Endometrial microvascular endothelial cells (primary cell): ENCODE measurements at regions not wholly inside any gene's neighbourhood (a gene's known extent, or its start where the extent isn't known, plus 50 kb on each side); places are given as distances from the start of the nearest gene placed in this dataset.
"Not testable (repeated sequence)": the region's sequence is repeated elsewhere in the genome, so short reads cannot be mapped to it uniquely, and the experiment has no call there.

Experiments
- in situ Hi-C: cut with HindIII; loops from 2 replicates; pipeline ENCODE4 v1.10.0; 2017; ENCODE audit warnings: low sequenced_read_pairs, low pct_unique_long_range_greater_than_20kb; ENCODE audit errors: inconsistent ontology term

DNA sequence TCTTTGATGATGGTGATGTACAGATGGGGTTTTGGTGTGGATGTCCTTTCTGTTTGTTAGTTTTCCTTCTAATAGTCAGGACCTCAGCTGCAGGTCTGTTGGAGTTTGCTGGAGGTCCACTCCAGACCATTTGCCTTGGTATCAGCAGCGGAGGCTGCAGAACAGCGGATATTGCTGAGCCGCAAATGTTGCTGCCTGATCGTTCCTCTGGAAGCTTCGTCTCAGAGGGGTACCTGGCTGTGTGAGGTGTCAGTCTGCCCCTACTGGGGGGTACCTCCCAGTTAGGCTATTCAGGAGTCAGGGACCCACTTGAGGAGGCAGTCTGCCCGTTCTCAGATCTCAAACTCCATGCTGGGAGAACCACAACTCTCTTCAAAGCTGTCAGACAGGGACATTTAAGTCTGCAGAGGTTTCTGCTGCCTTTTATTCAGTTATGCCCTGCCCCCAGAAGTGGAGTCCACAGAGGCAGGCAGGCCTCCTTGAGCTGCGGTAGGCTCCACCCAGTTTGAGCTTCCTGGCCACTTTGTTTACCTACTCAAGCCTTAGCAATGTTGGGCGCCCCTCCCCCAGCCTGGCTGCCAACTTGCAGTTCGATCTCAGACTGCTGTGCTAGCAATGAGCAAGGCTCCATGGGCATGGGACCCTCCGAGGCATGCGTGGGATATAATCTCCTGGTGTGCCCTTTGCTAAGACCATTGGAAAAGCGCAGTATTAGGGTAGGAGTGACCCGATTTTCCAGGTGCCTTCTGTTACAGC, 264.5 kb downstream of the MATN1 start:
- in situ Hi-C loops = not testable (repeated sequence)

GRCh38 chr1:30452925-30453324, 270.5 kb downstream of the MATN1 start:
- in situ Hi-C loops = no loop called here

DNA sequence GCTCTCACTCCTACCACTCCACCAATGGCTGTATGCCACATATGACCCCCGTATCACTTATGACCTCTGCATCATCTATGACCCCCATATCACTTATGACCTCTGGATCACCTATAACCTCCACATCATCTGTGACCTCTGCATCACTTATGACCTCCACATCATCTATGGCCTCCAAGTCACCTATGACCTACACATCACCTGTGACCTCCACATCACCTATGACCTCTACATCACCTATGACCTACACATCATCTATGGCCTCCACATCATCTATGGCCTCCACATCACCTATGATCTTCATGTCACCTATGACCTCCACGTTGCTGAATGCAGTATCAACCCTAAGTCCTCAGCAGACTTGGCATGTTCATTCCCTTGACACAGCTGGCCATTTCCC, 271.2 kb downstream of the MATN1 start:
- in situ Hi-C loops = no loop called here

- in situ Hi-C loops = no loop called here
Observed at GRCh38 chr1:30451532-30452125, 271.8 kb downstream of the MATN1 start.

DNA sequence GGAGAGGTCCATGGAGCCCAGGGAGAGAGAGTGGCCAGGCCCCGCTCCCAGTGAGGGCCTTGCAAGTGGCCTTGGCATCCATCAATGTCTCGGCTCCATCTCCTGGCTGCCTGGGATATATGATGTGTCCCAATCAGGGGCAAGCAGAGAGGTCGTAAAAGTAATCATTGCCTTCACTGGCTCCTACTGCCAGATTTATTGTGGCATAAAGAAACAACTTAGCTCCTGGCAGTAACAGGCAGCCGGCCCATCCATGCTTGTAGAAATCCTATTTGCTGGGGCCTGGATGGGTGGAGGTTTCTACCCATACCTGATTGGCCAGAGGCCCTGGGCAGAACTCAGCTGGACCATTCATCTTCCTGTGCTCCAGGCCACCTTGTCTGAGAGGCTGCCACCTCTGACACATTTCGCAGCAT, 272.6 kb downstream of the MATN1 start:
- in situ Hi-C loops = no loop called here

GRCh38 chr1:30450148-30450817, 273.1 kb downstream of the MATN1 start:
- in situ Hi-C loops = no loop called here

- in situ Hi-C loops = no loop called here
Observed at GRCh38 chr1:30449428-30450147, 273.8 kb downstream of the MATN1 start.

- in situ Hi-C loops = no loop called here
Observed at GRCh38 chr1:30449003-30449402, 274.4 kb downstream of the MATN1 start.

DNA sequence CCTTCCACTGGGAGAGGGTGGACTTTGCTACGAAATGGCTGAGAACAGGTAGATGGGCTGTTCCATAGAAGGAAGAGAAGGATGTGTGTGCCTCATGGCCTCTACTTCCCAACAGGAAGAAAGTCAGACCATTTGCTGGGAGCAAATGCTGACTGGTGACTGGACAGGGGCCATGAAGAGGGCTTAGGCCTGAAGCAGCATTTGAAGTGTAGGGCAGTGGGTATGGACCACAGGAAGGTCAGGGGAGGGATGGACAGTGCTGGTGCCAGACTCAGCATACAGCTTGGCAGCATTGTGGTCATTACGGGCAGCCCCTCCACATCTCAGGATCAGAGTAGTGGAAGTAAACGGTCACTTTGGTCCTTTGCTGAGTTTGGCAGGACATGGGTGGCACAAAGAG, 275.7 kb downstream of the MATN1 start:
- in situ Hi-C loops = no loop called here

GRCh38 chr1:30447080-30447479, 276.3 kb downstream of the MATN1 start:
- in situ Hi-C loops = no loop called here

DNA sequence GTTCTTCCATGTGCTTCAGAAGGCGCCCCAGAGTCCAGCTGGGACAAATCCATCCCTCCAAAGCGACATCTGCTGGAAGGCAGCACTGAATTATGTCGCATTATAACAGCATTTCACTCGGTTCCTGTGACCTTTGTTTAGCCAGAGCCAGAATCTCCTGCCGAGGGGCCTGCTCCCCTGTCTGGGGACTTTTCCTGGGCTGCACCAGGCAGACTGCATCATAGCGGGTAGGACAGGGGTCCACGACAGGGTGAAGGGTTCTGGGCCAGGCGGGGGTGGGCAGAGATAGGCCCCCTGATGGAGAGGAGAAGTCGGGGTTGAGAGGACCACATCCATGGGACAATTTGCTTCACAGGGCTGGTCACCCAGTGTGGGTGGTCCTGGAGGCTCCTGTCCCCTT, 276.9 kb downstream of the MATN1 start:
- in situ Hi-C loops = no loop called here

DNA sequence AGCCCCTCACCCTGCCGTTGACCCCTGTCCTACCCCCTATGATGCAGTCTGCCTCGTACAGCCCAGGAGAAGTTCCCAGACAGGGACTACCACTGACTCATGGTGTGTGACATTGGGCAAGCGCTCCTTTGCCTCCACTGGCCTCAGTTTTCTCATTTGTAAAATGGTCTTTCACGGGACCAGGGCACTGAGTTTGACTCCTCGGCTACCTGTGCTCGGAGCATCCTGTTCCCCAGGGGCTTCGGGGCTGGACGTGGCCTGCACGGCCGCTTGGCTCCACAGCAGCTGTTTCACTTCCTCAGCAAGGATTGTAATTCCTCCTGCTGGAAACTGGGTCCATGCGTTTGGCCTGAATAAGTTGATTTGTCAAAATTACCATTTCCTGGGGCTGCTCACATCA, 277.3 kb downstream of the MATN1 start:
- in situ Hi-C loops = no loop called here

DNA sequence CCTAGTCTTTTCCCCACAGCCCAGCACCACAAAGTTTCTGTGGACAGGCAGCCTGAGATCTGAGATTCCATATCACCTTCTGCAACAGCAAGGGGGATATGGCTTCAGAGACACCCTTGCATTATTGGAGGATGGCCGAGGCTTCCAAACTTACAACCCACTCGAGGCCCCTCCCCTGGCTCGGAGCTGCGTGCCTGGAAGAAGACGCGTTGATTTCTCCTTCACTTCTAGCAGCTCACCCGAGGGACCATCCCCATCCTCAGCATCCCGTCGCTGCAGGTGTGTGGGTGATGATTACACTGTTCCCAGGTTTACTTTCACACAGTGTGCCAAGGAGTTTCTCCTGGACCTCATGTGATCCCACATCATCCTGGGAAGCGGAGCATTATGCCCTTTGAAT, 277.9 kb downstream of the MATN1 start:
- in situ Hi-C loops = no loop called here

DNA sequence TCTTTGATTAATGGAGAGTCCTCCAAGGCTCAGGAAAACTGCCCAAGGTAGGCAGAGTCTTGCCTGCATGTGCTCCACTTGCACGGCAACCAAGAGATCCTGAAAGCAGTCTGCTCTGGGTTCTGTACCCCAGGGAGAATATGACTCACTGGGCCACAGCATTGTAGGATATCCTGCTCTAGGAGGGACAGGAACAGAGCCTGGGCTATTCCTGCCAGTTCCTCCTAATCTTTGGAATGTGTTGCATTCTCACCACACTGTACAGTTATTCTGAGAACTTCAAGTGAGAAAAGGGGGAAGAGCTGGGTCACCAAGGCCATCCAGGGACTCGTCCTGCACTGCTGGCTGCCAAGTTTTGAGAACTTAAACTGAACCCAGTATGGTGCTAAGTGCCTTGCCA, 278.5 kb downstream of the MATN1 start:
- in situ Hi-C loops = no loop called here

- in situ Hi-C loops = no loop called here
Observed at GRCh38 chr1:30444401-30444800, 279.0 kb downstream of the MATN1 start.

GRCh38 chr1:30438274-30438673, 285.1 kb downstream of the MATN1 start:
- in situ Hi-C loops = not testable (repeated sequence)

GRCh38 chr1:30437059-30437576, 286.3 kb downstream of the MATN1 start:
- in situ Hi-C loops = no loop called here

DNA sequence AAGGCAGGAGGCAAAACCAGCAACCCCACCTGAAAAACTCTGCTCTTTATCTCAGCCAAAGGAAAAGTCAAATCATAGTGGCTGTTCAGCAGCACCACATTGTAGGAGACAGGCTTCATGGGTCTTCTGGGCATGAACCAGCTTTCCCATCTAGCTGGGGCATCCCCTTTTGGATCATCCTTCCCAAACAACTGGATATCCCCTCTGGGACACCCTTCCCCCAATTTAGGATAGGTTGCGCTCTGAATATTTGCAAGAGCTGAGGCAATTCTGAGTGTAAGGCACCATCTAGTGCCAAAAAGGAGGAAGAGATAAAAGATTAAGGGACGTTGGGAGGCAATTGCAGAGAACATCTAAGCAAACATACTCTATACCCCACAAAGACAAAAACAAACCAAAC, 295.8 kb downstream of the MATN1 start:
- in situ Hi-C loops = no loop called here

DNA sequence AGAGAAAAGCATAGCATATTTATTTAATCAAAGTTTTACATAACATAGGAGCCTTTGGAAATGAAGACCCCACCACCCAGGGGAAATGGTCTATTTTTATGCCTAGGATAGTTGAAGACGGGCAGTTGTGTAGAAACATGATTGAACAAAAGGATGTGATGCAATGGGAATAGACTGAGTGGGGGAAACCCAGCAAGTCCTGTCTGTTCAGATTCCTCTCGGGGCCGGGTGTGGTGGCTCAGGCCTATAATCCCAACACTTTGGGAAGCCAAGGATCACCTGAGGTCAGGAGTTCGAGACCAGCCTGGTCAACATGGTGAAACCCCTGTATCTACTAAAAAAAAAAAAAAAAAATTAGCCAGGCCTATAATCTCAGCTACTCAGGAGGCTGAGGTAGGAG, 298.3 kb downstream of the MATN1 start:
- in situ Hi-C loops = no loop called here
